ENCODE measurements at regions not wholly inside any gene's neighbourhood (a gene's known extent, or its start where the extent isn't known, plus 50 kb on each side); places are given as distances from the start of the nearest gene placed in this dataset.

DNA sequence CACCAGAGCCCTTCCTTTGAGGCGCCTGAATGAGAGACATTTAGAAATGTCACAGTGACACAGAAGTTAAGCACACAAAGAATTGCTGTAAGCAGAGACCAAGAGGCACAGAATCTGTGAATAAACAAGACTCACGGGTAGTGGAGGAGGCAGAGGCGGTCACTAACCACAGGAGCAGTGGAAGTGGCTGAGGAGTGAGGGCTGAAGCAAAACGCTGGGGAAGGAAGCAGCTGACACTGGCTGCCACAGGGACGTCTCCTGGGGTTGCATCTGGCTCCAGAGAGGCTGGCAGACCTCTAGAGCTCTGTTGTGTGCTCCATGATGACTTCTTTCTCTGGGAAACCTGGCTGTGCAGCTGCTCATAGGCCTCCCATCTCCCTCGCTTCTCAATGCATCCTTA is 65.0 kb upstream of the SLC2A12 start:
- no peak for DNase-seq

DNA sequence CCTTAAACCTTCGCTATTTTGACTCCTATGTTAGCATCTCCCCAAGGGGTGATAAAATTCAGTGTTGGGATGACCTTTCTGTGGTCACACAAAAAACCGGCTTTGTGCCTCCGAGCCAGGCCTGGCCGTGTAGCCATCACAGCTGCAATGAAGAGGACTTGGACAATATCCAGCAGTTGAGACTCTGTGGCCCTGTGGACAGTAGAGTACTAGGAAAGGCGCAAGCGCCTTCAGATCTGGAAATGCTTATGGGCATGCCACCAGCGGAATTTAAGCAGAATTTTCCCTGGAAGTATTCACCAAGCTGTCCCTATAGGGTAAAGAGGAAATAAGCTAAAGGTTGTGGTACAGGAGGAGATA is 63.3 kb upstream of the SLC2A12 start:
- no peak for DNase-seq

DNA sequence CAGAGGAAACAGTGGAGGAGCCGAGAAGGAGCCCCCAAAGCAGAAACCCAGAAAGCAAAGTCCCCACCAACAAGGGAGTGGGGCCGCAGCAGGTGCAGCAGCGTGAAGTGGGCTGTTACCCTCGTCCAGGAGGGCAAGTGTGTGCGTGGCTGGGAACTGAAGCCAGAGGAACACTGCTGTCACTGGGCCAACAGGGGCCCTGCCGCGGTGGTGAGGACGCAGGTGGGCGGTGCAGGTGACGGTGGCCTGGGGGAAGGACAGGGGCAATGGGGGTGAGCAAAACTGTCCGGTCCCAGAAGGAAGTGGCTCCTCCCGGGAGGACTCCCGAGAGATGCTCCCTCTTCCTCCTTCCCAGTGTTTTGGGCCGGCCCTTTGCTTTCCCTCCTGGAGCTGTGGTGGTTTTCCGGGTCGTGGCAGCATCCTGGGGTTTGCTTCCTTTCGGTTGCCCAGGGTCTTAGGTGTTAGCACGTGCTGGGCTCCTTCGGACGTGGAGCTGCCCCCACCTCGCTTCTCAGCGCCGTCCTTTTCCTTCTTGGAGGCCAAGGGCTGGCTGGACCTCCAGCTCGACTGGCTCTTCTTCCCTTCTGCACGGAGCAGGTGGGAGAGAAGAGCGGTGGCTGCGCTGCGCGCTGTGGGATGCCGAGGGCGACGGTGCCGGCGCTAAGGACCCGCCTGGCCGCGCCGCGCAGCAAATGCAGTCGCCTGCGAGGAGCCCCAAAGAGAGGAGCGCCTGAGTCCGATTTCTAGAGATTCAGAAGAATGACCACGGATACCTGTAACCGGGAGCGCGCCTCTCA is 62.7 kb upstream of the SLC2A12 start:
- no peak for DNase-seq

DNA sequence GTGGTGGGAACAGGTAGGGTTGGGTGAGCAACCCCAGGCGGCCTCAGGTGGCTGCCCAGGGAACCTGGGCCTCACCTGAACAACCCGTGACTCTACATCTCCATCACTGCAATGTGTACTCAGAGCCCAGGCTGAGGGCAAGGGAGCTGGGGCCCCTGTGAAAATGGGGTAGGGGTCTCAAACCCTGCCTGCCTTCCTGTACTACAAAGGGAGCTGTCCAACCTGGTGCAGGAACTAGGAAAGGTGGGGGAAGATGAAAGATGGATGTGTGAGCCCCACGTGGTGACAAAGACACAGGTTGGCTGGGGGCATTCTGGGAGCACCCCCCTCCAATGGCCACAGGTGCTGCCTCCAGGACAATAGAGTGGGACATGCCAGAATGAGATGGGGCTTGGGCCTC is 62.1 kb upstream of the SLC2A12 start:
- no peak for DNase-seq

- no peak for DNase-seq
Measured at GRCh38 chr6:134111726-134112125, 59.3 kb upstream of the SLC2A12 start.

DNA sequence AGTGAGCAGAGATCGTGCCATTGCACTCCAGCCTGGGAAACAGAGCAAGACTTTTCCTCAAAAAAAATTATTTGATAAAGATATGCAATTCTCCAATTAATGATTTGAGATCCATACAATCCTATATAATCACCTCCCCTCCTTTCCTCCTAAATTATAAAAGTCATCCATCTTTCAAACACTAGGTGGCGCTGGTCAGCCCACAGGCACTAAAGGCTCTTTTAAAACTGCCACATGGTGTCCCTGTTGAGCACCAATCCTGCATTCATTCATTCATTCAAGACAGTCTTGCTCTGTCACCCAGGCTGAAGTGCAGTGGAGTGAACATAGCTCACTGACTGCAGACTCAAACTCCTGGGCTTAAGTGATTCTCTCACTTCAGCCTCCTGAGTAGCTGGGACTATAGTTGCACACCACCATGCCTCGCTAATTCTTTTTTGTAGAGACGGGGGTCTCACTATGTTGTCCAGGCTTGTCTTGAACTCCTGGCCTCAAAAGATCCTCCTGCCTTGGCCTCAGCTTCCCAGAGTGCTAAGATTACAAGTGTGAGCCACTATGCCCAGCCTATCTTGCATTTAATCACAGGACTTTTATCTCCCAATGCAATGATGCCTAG is 58.7 kb upstream of the SLC2A12 start:
- peak; percentile 22 for DNase-seq

GRCh38 chr6:134106702-134107101 is 54.3 kb upstream of the SLC2A12 start:
- DNase-seq: no peak

GRCh38 chr6:134105940-134106339 is 53.5 kb upstream of the SLC2A12 start:
- DNase-seq: no peak

- no peak for DNase-seq
Measured at GRCh38 chr6:134103006-134103405, 50.6 kb upstream of the SLC2A12 start.
